HepG2 (cell line): ENCODE measurements at regions not wholly inside any gene's neighbourhood (a gene's known extent, or its start where the extent isn't known, plus 50 kb on each side); places are given as distances from the start of the nearest gene placed in this dataset.

ENCODE experiments used
- ATAC-seq: fragments of 200-7000 bp; cut with Tn5 transposase; 3 replicates; pipeline ENCODE4 v1.9.1; 2020; ENCODE audit warnings: mild to moderate bottlenecking, moderate library complexity
- BruUV-seq: library from RNA; stranded (reverse); fragments of 400-500 nt; replicated peaks from 2 replicates; lab custom pipeline; 2021; lab: Mats Ljungman, UMichigan
- CTCF ChIA-PET: fragments of 300-600 bp; formaldehyde crosslinking; extraction: SDS; loops from one replicate; lab custom pipeline; 2021; ENCODE audit warnings: low total read pairs, inconsistent platforms, low intra/inter-chr PET ratio; lab: Yijun Ruan, JAX
- POLR2A ChIA-PET: fragments of 350-600 bp; sonication (Branson Sonifier 250); formaldehyde crosslinking; loops from one replicate; lab custom pipeline; 2020; ENCODE audit warnings: antibody characterized with exemption, inconsistent platforms; lab: Yijun Ruan, JAX
- DNase-seq: peaks from one replicate; pipeline ENCODE4 v3.0.0-alpha.2; 2015; ENCODE audit warnings: low spot score
- FAIRE-seq: peaks from 3 replicates; lab custom pipeline; 2011; peaks lifted over from hg19 to GRCh38; lab: Jason Lieb, UNC
- H2AFZ ChIP-seq: one replicate; pipeline ENCODE4 v1.6.1; 2011; ENCODE audit warnings: low read length, inconsistent platforms
- H3K27ac ChIP-seq: fragments of 300-600 bp; 3 replicates; pipeline ENCODE4 v1.8.0; 2011; ENCODE audit warnings: mixed run types, mild to moderate bottlenecking, mixed read lengths, low read length, inconsistent platforms; ENCODE audit not compliant: insufficient read depth; ENCODE audit errors: extremely low read length
- H3K27me3 ChIP-seq, 2 experiments: fragments of 200-600 bp in 1 of 2; 2 replicates in 1 of 2; 3 replicates in 1 of 2; pipeline versions ENCODE4 v1.6.0 to v1.8.0; 2011; ENCODE audit warnings: low read length in 2 of 2, mild to moderate bottlenecking in 2 of 2, moderate library complexity in 2 of 2, inconsistent platforms in 1 of 2; ENCODE audit not compliant: insufficient read depth in 2 of 2, control insufficient read depth in 1 of 2
- H3K36me3 ChIP-seq, 2 experiments: fragments of 200-600 bp in 1 of 2; replicated peaks in 1 of 2; 2 replicates in 1 of 2; 3 replicates in 1 of 2; pipeline versions ENCODE4 v1.5.1 to v1.8.0; 2011; ENCODE audit warnings: low read length in 2 of 2, inconsistent platforms in 1 of 2; ENCODE audit not compliant: insufficient read depth in 2 of 2, control insufficient read depth in 1 of 2
- H3K4me1 ChIP-seq: 2 replicates; pipeline ENCODE4 v1.5.1; 2012; ENCODE audit warnings: low read length, inconsistent platforms; ENCODE audit not compliant: insufficient read depth
- H3K4me2 ChIP-seq: 2 replicates; pipeline ENCODE4 v1.6.0; 2011; ENCODE audit warnings: low read depth, low read length, inconsistent platforms
- H3K4me3 ChIP-seq, 3 experiments: fragments of 200-600 bp in 1 of 3; sonication (generic), shearing (Covaris generic) in 1 of 3; replicated peaks in 1 of 3; 2 replicates each; pipeline ENCODE4 v1.5.1; 2011 to 2016; ENCODE audit warnings: low read length in 3 of 3, inconsistent platforms in 2 of 3, low read depth in 2 of 3, mild to moderate bottlenecking in 2 of 3, control low read depth in 1 of 3, mixed read lengths in 1 of 3; ENCODE audit not compliant: insufficient read depth in 1 of 3
- H3K79me2 ChIP-seq: one replicate; pipeline ENCODE4 v1.6.1; 2011; ENCODE audit warnings: low read length, inconsistent platforms; ENCODE audit not compliant: insufficient read depth
- H3K9ac ChIP-seq: 2 replicates; pipeline ENCODE4 v1.6.0; 2011; ENCODE audit warnings: mild to moderate bottlenecking, low read depth, low read length, inconsistent platforms; ENCODE audit not compliant: insufficient read depth
- H3K9me3 ChIP-seq: 2 replicates; pipeline ENCODE4 v1.5.1; 2012; ENCODE audit warnings: mild to moderate bottlenecking, low read length
- H4K20me1 ChIP-seq: 2 replicates; pipeline ENCODE4 v1.6.0; 2011; ENCODE audit warnings: inconsistent platforms, mild to moderate bottlenecking, low read length, moderate library complexity; ENCODE audit not compliant: insufficient read depth
- IRF9 ChIP-seq: sonication (generic); formaldehyde crosslinking; IDR thresholded peaks from 2 replicates; pipeline ENCODE4 v1.8.0; 2022; ENCODE audit warnings: missing genetic modification reagents, mild to moderate bottlenecking, borderline replicate concordance
- KAT7 ChIP-seq: IDR thresholded peaks from 2 replicates; pipeline ENCODE4 v1.6.1; 2018; ENCODE audit warnings: borderline replicate concordance, missing compliant biosample characterization
- KDM2A ChIP-seq: sonication (generic); formaldehyde crosslinking; IDR thresholded peaks from 2 replicates; pipeline ENCODE4 v1.4.0; 2020; ENCODE audit warnings: low read depth, missing genetic modification reagents, borderline replicate concordance
- MAF1 ChIP-seq: sonication (generic); formaldehyde crosslinking; IDR thresholded peaks from 2 replicates; pipeline ENCODE4 v1.5.0; 2020; ENCODE audit warnings: missing genetic modification reagents, borderline replicate concordance
- RELA ChIP-seq: sonication (generic); formaldehyde crosslinking; IDR thresholded peaks from 2 replicates; pipeline ENCODE4 v1.4.0; 2020; ENCODE audit warnings: missing genetic modification reagents
- THAP8 ChIP-seq: sonication (generic); formaldehyde crosslinking; IDR thresholded peaks from 2 replicates; pipeline ENCODE4 v1.5.1; 2020; ENCODE audit warnings: missing genetic modification reagents, mild to moderate bottlenecking, borderline replicate concordance
- ZNF264 ChIP-seq: sonication (generic); formaldehyde crosslinking; IDR thresholded peaks from 2 replicates; pipeline ENCODE4 v1.4.0; 2020; ENCODE audit warnings: missing genetic modification reagents
- ZNF282 ChIP-seq: fragments of 450-650 bp; IDR thresholded peaks from 2 replicates; pipeline ENCODE4 v1.6.1; 2018; ENCODE audit not compliant: partially characterized antibody
- ZNF556 ChIP-seq: sonication (generic); formaldehyde crosslinking; IDR thresholded peaks from 2 replicates; pipeline ENCODE4 v1.4.0; 2020; ENCODE audit warnings: mild to moderate bottlenecking, missing genetic modification reagents, borderline replicate concordance
- ZNF558 ChIP-seq: sonication (generic); formaldehyde crosslinking; IDR thresholded peaks from 2 replicates; pipeline ENCODE4 v1.9.0; 2022; ENCODE audit warnings: mild to moderate bottlenecking, missing genetic modification reagents, borderline replicate concordance
- ZNF670 ChIP-seq: sonication (generic); formaldehyde crosslinking; IDR thresholded peaks from 2 replicates; pipeline ENCODE4 v1.8.0; 2022; ENCODE audit warnings: mild to moderate bottlenecking, missing genetic modification reagents, borderline replicate concordance
- ZNF782 ChIP-seq: sonication (generic); formaldehyde crosslinking; IDR thresholded peaks from 2 replicates; pipeline ENCODE4 v1.4.0; 2020; ENCODE audit warnings: missing genetic modification reagents, mild to moderate bottlenecking, borderline replicate concordance
- WGBS: methylation state at CpG from one replicate; pipeline ENCODE4 v1.1.6; 2017; ENCODE audit warnings: low lambda C conversion rate; 5-methylcytosine and 5-hydroxymethylcytosine counted together
- in situ Hi-C: cut with HindIII; loops from 2 replicates; pipeline ENCODE4 v1.10.0; 2017; ENCODE audit warnings: low pct_unique_long_range_greater_than_20kb; ENCODE audit not compliant: extremely low pct_ligation_motif_present
- intact Hi-C: fragments of 100-400 bp; cut with micrococcal nuclease; formaldehyde crosslinking; loops from one replicate; pipeline ENCODE4 v1.10.0; 2022; ENCODE audit not compliant: unreplicated experiment

- TF ChIP-seq ZNF282 (no peak), ZNF782 (no peak), ZNF264 (CRISPR knock-in tag) (no peak), THAP8 (CRISPR knock-in tag) (no peak)
Measured at GRCh38 chr6:1203546-1203945, 108.4 kb upstream of the FOXQ1 start (continued).

GRCh38 chr6:1202201-1202600 lies 109.7 kb upstream of the FOXQ1 start:
- 90% methylated on average over 7 of the region's 7 CpGs for WGBS
- no TSS peak for BruUV-seq
- H3K4me2 ChIP-seq: no peak overlapping the region
- TF ChIP-seq KAT7 (CRISPR knock-in tag): no peak
- no peak for TF ChIP-seq MAF1 (CRISPR knock-in tag)
- no peak for TF ChIP-seq ZNF670
- no peak for TF ChIP-seq IRF9 (CRISPR knock-in tag)
- no peak for TF ChIP-seq ZNF558 (CRISPR knock-in tag)
- TF ChIP-seq ZNF556 (CRISPR knock-in tag): no peak
- TF ChIP-seq RELA: no peak
- TF ChIP-seq KDM2A (CRISPR knock-in tag): no peak
- H2AFZ ChIP-seq: no peak overlapping the region
- peaks cover 5% of the 10 kb centered on the region for H3K79me2 ChIP-seq
- intact Hi-C loops (no loop called here), in situ Hi-C loops (no loop called here)
- no peak for FAIRE-seq
- H3K9ac ChIP-seq: no peak overlapping the region
- no peak overlapping the region for H3K27ac ChIP-seq
- DNase-seq: no peak
- peaks cover 2 to 12% of the 10 kb centered on the region in 2 experiments; a peak in 4 of 5 replicates for H3K36me3 ChIP-seq
- no peak for ATAC-seq
- peaks cover 3% of the 10 kb centered on the region; the same call in 1 of the 2 replicates for H4K20me1 ChIP-seq
- H3K4me3 ChIP-seq: no peak overlapping the region
- H3K4me1 ChIP-seq: peaks cover 56% of the 10 kb centered on the region
- ChIA-PET CTCF (no interaction called here), POLR2A (interaction anchor here (1.5 kb wide), 1 partner anchor 67 kb away, joined by 3 read pairs; no protein-coding TSS in a partner anchor)
- H3K9me3 ChIP-seq: no peaks in the 10 kb centered on the region
- no peaks in the 10 kb centered on the region for H3K27me3 ChIP-seq
